Osteocyte (in vitro differentiated cells): ENCODE measurements at regions not wholly inside any gene's neighbourhood (a gene's known extent, or its start where the extent isn't known, plus 50 kb on each side); places are given as distances from the start of the nearest gene placed in this dataset.

Experiments
- DNase-seq: peaks from one replicate; pipeline ENCODE4 v3.0.0; 2021; ENCODE audit warnings: mixed read lengths; ENCODE audit not compliant: unreplicated experiment; ENCODE audit errors: extremely low spot score
- H3K27ac Mint-ChIP-seq: one replicate; pipeline ENCODE4 v1.8.0; 2021; ENCODE audit warnings: mild to moderate bottlenecking, mixed read lengths; ENCODE audit not compliant: unreplicated experiment
- H3K27me3 Mint-ChIP-seq: one replicate; pipeline ENCODE4 v1.8.0; 2021; ENCODE audit warnings: mixed read lengths; ENCODE audit not compliant: unreplicated experiment
- H3K36me3 Mint-ChIP-seq: one replicate; pipeline ENCODE4 v1.8.0; 2021; ENCODE audit warnings: mixed read lengths; ENCODE audit not compliant: unreplicated experiment
- H3K4me1 Mint-ChIP-seq: one replicate; pipeline ENCODE4 v1.8.0; 2021; ENCODE audit warnings: mixed read lengths; ENCODE audit not compliant: unreplicated experiment
- H3K4me3 Mint-ChIP-seq: one replicate; pipeline ENCODE4 v1.8.0; 2021; ENCODE audit warnings: mild to moderate bottlenecking, moderate library complexity, mixed read lengths; ENCODE audit not compliant: unreplicated experiment
- H3K9me3 Mint-ChIP-seq: one replicate; pipeline ENCODE4 v1.8.0; 2021; ENCODE audit warnings: mixed read lengths; ENCODE audit not compliant: unreplicated experiment
- CTCF ChIP-seq: fragments of 200-600 bp; sonication (generic); IDR thresholded peaks from 2 replicates; pipeline ENCODE4 v1.5.0; 2021; ENCODE audit warnings: antibody characterized with exemption, mild to moderate bottlenecking, moderate library complexity

GRCh38 chr5:117205894-117206293 is 631.3 kb upstream of the SEMA6A start:
- no peaks in the 10 kb centered on the region for H3K9me3 Mint-ChIP-seq

GRCh38 chr5:117204926-117205869 is 630.6 kb upstream of the SEMA6A start:
- no peak overlapping the region for H3K4me3 Mint-ChIP-seq
- H3K27ac Mint-ChIP-seq = no peak overlapping the region
- H3K4me1 Mint-ChIP-seq = no peaks in the 10 kb centered on the region
- H3K9me3 Mint-ChIP-seq = no peaks in the 10 kb centered on the region
- TF ChIP-seq CTCF = no peak
- no peaks in the 10 kb centered on the region for H3K36me3 Mint-ChIP-seq
- DNase-seq = no peak
- H3K27me3 Mint-ChIP-seq = no peaks in the 10 kb centered on the region

More at GRCh38 chr5:117205894-117206293, 631.3 kb upstream of the SEMA6A start:
- no peak overlapping the region for H3K4me3 Mint-ChIP-seq
- no peak for DNase-seq
- no peaks in the 10 kb centered on the region for H3K27me3 Mint-ChIP-seq
- no peak overlapping the region for H3K27ac Mint-ChIP-seq
- H3K4me1 Mint-ChIP-seq = no peaks in the 10 kb centered on the region
- no peaks in the 10 kb centered on the region for H3K36me3 Mint-ChIP-seq
- TF ChIP-seq CTCF = no peak

DNA sequence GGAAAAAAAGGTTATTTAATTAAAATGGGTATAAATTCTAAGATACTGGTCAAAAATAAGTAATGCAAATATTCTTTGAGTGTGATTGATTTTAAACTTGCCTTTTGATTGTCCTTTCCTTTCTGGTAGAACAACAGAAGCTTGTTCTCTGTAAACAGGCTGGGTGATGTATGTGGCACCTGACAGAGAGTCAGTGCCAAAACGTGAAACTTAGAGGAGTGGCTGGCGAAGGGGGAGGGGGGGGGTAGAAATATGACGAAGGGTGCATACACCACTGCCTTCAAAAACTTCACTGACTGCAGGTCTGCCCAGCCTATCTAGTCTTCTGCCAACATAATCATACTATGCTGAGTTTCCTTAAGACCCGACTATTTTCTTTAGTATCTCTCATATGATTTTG is 629.8 kb upstream of the SEMA6A start:
- H3K4me3 Mint-ChIP-seq = no peak overlapping the region
- H3K36me3 Mint-ChIP-seq = no peaks in the 10 kb centered on the region
- H3K27me3 Mint-ChIP-seq = no peaks in the 10 kb centered on the region
- no peak overlapping the region for H3K27ac Mint-ChIP-seq
- no peaks in the 10 kb centered on the region for H3K9me3 Mint-ChIP-seq
- no peaks in the 10 kb centered on the region for H3K4me1 Mint-ChIP-seq
- no peak for DNase-seq
- TF ChIP-seq CTCF = no peak

- Mint-ChIP-seq H3K4me1 (no peaks in the 10 kb centered on the region), H3K27me3 (no peaks in the 10 kb centered on the region), H3K9me3 (no peaks in the 10 kb centered on the region), H3K36me3 (no peaks in the 10 kb centered on the region), H3K27ac (no peak overlapping the region), H3K4me3 (no peak overlapping the region)
- TF ChIP-seq CTCF = no peak
- DNase-seq = no peak
These were observed 629.0 kb upstream of the SEMA6A start for GRCh38 chr5:117203584-117203983.

DNA sequence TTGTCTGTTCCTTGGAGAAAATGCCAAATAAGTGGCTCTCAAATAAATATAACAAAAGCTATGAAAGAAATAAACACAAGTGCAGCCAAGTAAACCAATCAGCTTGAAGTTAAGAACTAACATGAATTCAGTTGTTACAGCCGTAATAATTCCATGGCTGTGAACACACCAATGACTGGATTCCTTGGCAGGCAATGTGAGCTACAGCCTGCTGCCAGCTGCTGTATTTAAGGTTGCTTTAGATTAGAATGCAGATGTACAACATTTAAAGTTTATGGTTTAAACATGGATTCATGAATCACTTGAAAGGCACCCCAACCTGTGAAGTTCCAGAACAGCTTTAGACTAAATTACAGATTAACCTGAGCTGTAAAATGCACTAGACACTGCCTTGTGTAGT is 626.4 kb upstream of the SEMA6A start:
- DNase-seq = no peak
- Mint-ChIP-seq H3K36me3 (no peaks in the 10 kb centered on the region), H3K27ac (no peak overlapping the region), H3K27me3 (no peaks in the 10 kb centered on the region), H3K9me3 (no peaks in the 10 kb centered on the region), H3K4me1 (no peaks in the 10 kb centered on the region), H3K4me3 (no peak overlapping the region)
- no peak for TF ChIP-seq CTCF
